PC-9 (cell line): ENCODE measurements at regions not wholly inside any gene's neighbourhood (a gene's known extent, or its start where the extent isn't known, plus 50 kb on each side); places are given as distances from the start of the nearest gene placed in this dataset.

Experiments
- BruUV-seq: library from RNA; stranded (reverse); fragments of 400-500 nt; replicated peaks from 2 replicates; lab custom pipeline; 2021; lab: Mats Ljungman, UMichigan
- CTCF ChIA-PET: fragments of 300-600 bp; sonication (Branson Sonifier 250); formaldehyde crosslinking; loops from one replicate; lab custom pipeline; 2022; ENCODE audit warnings: antibody characterized with exemption; lab: Charles Lee
- POLR2A ChIA-PET: fragments of 300-600 bp; sonication (Branson Sonifier 250); formaldehyde crosslinking; loops from one replicate; lab custom pipeline; 2022; ENCODE audit warnings: antibody characterized with exemption; ENCODE audit not compliant: unreplicated experiment; lab: Charles Lee
- DNase-seq, 2 experiments: peaks; one replicate each; pipeline versions ENCODE4 v3.0.0 to v3.0.0-alpha.2; 2015 to 2022; ENCODE audit warnings: mixed read lengths in 1 of 2
- H2AFZ ChIP-seq: fragments of 200-600 bp; sonication (generic); 2 replicates; pipeline ENCODE4 v1.8.1; 2017; ENCODE audit warnings: antibody characterized with exemption
- H3F3A ChIP-seq: fragments of 200-600 bp; sonication (generic); 2 replicates; pipeline ENCODE4 v1.8.1; 2017; ENCODE audit warnings: antibody characterized with exemption, mild to moderate bottlenecking, low read depth; ENCODE audit not compliant: insufficient read depth
- H3K27ac ChIP-seq: fragments of 200-600 bp; sonication (generic); 2 replicates; pipeline ENCODE4 v1.6.1; 2016; ENCODE audit warnings: mixed run types
- H3K27me3 ChIP-seq: fragments of 200-600 bp; sonication (generic); 2 replicates; pipeline ENCODE4 v1.6.1; 2016; ENCODE audit warnings: low read depth, mixed run types; ENCODE audit not compliant: insufficient read depth
- H3K36me3 ChIP-seq: fragments of 200-600 bp; sonication (generic); 2 replicates; pipeline ENCODE4 v1.6.1; 2016; ENCODE audit warnings: low read depth, mixed run types
- H3K4me1 ChIP-seq: fragments of 200-600 bp; sonication (generic); replicated peaks from 2 replicates; pipeline ENCODE4 v1.6.1; 2016; ENCODE audit warnings: mixed run types; ENCODE audit not compliant: insufficient read depth
- H3K4me2 ChIP-seq: fragments of 200-600 bp; sonication (generic); 2 replicates; pipeline ENCODE4 v1.6.1; 2017; ENCODE audit warnings: mixed run types
- H3K4me3 ChIP-seq: fragments of 200-600 bp; sonication (generic); 2 replicates; pipeline ENCODE4 v1.6.1; 2016; ENCODE audit warnings: mixed run types
- H3K79me2 ChIP-seq: fragments of 200-600 bp; sonication (generic); 2 replicates; pipeline ENCODE4 v1.6.1; 2017; ENCODE audit warnings: low read depth, mixed run types
- H3K9me2 ChIP-seq: fragments of 200-600 bp; sonication (generic); 2 replicates; pipeline ENCODE4 v1.8.1; 2017; ENCODE audit warnings: mild to moderate bottlenecking; ENCODE audit not compliant: insufficient read depth
- H3K9me3 ChIP-seq: fragments of 200-600 bp; sonication (generic); 2 replicates; pipeline ENCODE4 v1.8.1; 2016; ENCODE audit warnings: low read depth; ENCODE audit not compliant: insufficient read depth
- H4K20me1 ChIP-seq: fragments of 200-600 bp; sonication (generic); 2 replicates; pipeline ENCODE4 v1.8.1; 2017; ENCODE audit not compliant: insufficient read depth
- EZH2 ChIP-seq: fragments of 200-600 bp; sonication (generic); IDR thresholded peaks from 2 replicates; pipeline ENCODE4 v1.8.0; 2017; ENCODE audit warnings: antibody characterized with exemption, low read depth
- intact Hi-C: fragments of 100-400 bp; cut with micrococcal nuclease; formaldehyde crosslinking; loops from one replicate; pipeline ENCODE4 v1.10.0; 2022; ENCODE audit not compliant: unreplicated experiment
- TF ChIP-seq, protein P1 (sequence below): fragments of 200-600 bp; sonication (generic); conservative IDR thresholded peaks from 2 replicates; pipeline ENCODE4 v1.6.1; 2017; ENCODE audit warnings: mixed run types, antibody characterized with exemption, mild to moderate bottlenecking, moderate library complexity

DNA sequence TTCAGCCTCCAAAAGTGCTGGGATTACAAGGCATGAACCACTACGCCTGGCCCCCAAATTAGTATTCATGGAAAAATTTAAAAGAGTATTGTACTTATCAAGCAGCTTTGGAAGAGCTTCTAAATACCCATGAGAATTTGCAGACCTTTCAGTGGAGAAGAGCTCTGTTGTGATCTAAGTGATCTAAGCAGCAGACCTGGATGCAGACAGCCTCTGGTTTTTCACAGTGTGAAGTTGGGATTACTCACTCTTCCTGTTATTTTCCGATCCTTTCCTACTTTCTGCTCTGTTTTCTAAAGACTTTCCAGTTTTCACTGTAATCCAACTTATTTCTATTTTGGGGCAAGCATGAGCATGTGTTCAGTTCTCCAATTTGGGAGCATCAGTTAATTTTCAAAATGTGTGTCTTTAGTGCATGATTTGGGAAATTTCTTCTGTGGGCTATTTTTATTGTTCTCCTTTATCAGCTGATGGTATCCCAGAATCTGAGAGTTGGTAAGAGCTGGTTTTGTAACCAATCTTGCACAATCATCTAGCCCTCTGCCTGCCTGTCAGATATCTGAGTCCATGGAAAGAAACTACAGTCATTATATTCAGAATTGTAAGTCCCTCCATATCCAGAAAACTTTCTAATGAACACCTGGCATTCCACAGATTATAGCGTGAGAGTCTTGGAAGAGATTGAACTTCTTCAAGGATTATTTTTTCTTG, 207.7 kb upstream of the DTNBP1 start:
- no peak for TF ChIP-seq EZH2
- TF ChIP-seq, protein P1, sequence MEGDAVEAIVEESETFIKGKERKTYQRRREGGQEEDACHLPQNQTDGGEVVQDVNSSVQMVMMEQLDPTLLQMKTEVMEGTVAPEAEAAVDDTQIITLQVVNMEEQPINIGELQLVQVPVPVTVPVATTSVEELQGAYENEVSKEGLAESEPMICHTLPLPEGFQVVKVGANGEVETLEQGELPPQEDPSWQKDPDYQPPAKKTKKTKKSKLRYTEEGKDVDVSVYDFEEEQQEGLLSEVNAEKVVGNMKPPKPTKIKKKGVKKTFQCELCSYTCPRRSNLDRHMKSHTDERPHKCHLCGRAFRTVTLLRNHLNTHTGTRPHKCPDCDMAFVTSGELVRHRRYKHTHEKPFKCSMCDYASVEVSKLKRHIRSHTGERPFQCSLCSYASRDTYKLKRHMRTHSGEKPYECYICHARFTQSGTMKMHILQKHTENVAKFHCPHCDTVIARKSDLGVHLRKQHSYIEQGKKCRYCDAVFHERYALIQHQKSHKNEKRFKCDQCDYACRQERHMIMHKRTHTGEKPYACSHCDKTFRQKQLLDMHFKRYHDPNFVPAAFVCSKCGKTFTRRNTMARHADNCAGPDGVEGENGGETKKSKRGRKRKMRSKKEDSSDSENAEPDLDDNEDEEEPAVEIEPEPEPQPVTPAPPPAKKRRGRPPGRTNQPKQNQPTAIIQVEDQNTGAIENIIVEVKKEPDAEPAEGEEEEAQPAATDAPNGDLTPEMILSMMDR = no peak
- POLR2A ChIA-PET = no interaction called here
- Histone ChIP-seq H3K4me2 (no peak overlapping the region), H2AFZ (no peak overlapping the region), H3K79me2 (no peaks in the 10 kb centered on the region), H3F3A (no peaks in the 10 kb centered on the region), H3K36me3 (no peaks in the 10 kb centered on the region), H3K27me3 (peaks cover 60% of the 10 kb centered on the region), H3K27ac (no peak overlapping the region), H3K9me3 (no peaks in the 10 kb centered on the region), H3K9me2 (no peaks in the 10 kb centered on the region), H4K20me1 (no peaks in the 10 kb centered on the region), H3K4me3 (no peak overlapping the region), H3K4me1 (no peaks in the 10 kb centered on the region)
- intact Hi-C loops = no loop called here
- CTCF ChIA-PET = no interaction called here
- DNase-seq = no peak
- BruUV-seq = no TSS peak

DNA sequence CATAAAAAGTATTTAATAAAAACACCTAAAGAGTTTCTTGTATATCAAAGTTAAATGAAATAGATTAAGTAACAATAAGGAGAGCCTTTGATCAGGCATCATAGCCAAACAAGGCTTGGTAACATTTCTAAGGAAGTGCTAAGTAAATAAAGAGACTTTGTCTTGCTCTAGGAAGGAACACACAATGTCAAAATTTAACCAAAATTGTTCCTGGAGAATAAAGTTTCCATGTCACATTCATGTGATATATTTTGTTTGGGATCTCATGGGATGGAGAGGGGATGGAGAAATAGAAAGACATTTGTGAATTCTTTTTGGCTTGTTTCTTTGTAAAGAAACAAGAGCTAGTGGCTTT, 201.9 kb upstream of the DTNBP1 start:
- POLR2A ChIA-PET = interaction anchor here (0.8 kb wide), 1 partner anchor 78 kb away, joined by 13 read pairs; no protein-coding TSS in a partner anchor
- Histone ChIP-seq H3K79me2 (no peaks in the 10 kb centered on the region), H3K27me3 (peaks cover 22% of the 10 kb centered on the region), H3K27ac (no peak overlapping the region), H3K4me1 (no peaks in the 10 kb centered on the region), H3F3A (no peaks in the 10 kb centered on the region), H3K9me2 (no peaks in the 10 kb centered on the region), H2AFZ (no peak overlapping the region), H3K4me2 (no peak overlapping the region), H3K4me3 (no peak overlapping the region), H4K20me1 (no peaks in the 10 kb centered on the region), H3K9me3 (no peaks in the 10 kb centered on the region), H3K36me3 (no peaks in the 10 kb centered on the region)
- intact Hi-C loops = no loop called here
- BruUV-seq = no TSS peak
- CTCF ChIA-PET = no interaction called here
- TF ChIP-seq, protein P1 = no peak
- no peak for TF ChIP-seq EZH2
- DNase-seq = no peak

DNA sequence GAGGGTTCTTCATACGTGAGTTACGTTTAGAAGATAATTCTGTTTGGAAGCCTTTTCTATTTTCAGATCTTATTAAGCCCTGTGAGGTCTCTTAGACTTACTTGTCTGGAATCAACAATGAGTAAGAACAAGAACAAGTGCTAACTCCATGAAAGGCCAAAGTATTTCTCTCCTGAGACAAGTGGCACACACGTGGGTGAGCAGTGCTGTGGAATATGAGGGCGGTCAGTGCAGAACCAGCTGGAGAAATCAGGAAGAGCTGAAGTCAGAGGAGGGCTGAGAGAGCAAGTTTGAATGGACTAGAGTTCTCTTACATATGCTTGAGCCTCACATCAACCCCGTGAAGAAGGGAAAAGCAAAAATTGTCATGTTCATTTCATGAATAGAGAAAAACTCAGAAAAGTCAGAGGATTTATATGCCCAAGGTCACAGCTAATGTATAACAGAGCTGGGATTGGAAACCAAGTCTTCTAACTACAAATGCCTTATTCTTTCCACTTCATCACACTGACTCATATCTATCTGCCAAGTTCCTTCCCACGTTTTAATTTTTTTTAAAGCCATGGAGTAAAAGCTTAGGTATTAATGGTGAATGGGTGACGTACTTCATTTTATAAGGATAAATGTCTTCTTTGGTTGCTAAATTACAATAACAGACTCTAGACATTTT, 201.3 kb upstream of the DTNBP1 start:
- no peaks in the 10 kb centered on the region for H3K79me2 ChIP-seq
- DNase-seq = no peak
- H3K27ac ChIP-seq = no peak overlapping the region
- no peak overlapping the region for H3K4me3 ChIP-seq
- no peak overlapping the region for H3K4me2 ChIP-seq
- no peaks in the 10 kb centered on the region for H3K9me3 ChIP-seq
- H2AFZ ChIP-seq = no peak overlapping the region
- no TSS peak for BruUV-seq
- TF ChIP-seq EZH2 = no peak
- TF ChIP-seq, protein P1 = no peak
- no peaks in the 10 kb centered on the region for H4K20me1 ChIP-seq
- H3K36me3 ChIP-seq = no peaks in the 10 kb centered on the region
- H3K4me1 ChIP-seq = no peaks in the 10 kb centered on the region
- H3K9me2 ChIP-seq = no peaks in the 10 kb centered on the region
- ChIA-PET POLR2A (interaction anchor here (0.8 kb wide), 1 partner anchor 79 kb away, joined by 13 read pairs; no protein-coding TSS in a partner anchor), CTCF (no interaction called here)
- intact Hi-C loops = no loop called here
- no peaks in the 10 kb centered on the region for H3F3A ChIP-seq
- H3K27me3 ChIP-seq = peaks cover 19% of the 10 kb centered on the region
